A673 (cell line): ENCODE measurements at regions not wholly inside any gene's neighbourhood (a gene's known extent, or its start where the extent isn't known, plus 50 kb on each side); places are given as distances from the start of the nearest gene placed in this dataset.

Experiments
- BruUV-seq: library from RNA; stranded (reverse); fragments of 400-500 nt; replicated peaks from 2 replicates; lab custom pipeline; 2021; lab: Mats Ljungman, UMichigan
- CTCF ChIA-PET: fragments of 300-600 bp; sonication (Branson Sonifier 250); formaldehyde crosslinking; loops from one replicate; lab custom pipeline; 2022; ENCODE audit warnings: antibody characterized with exemption; lab: Charles Lee
- POLR2A ChIA-PET: fragments of 300-600 bp; sonication (Branson Sonifier 250); formaldehyde crosslinking; loops from one replicate; lab custom pipeline; 2022; ENCODE audit warnings: antibody characterized with exemption; ENCODE audit not compliant: low non-redundant PET; lab: Charles Lee
- DNase-seq: peaks from one replicate; pipeline ENCODE4 v3.0.0-alpha.2; 2015; ENCODE audit warnings: low spot score
- H3K27ac ChIP-seq: fragments of 200-600 bp; sonication (generic); 2 replicates; pipeline ENCODE4 v1.5.1; 2016; ENCODE audit warnings: mixed run types, low read depth, mild to moderate bottlenecking, mixed read lengths, antibody characterized with exemption, low read length; ENCODE audit not compliant: poor library complexity, severe bottlenecking
- H3K27me3 ChIP-seq: fragments of 200-600 bp; sonication (generic); replicated peaks from 2 replicates; pipeline ENCODE4 v1.6.1; 2017; ENCODE audit warnings: mixed run types, low read depth, mild to moderate bottlenecking, mixed read lengths, antibody characterized with exemption, low read length; ENCODE audit not compliant: insufficient read depth, poor library complexity
- H3K36me3 ChIP-seq: fragments of 200-600 bp; sonication (generic); 2 replicates; pipeline ENCODE4 v1.6.1; 2016; ENCODE audit warnings: mixed run types, mild to moderate bottlenecking, mixed read lengths, antibody characterized with exemption, low read length; ENCODE audit not compliant: insufficient read depth, poor library complexity, severe bottlenecking
- H3K4me1 ChIP-seq: fragments of 200-600 bp; sonication (generic); 2 replicates; pipeline ENCODE4 v1.6.1; 2017; ENCODE audit warnings: mixed run types, mild to moderate bottlenecking, mixed read lengths, antibody characterized with exemption, low read length; ENCODE audit not compliant: insufficient read depth, poor library complexity, severe bottlenecking
- H3K4me3 ChIP-seq: fragments of 200-600 bp; sonication (generic); 2 replicates; pipeline ENCODE4 v1.5.1; 2016; ENCODE audit warnings: low read depth, mixed run types, mild to moderate bottlenecking, mixed read lengths, low read length; ENCODE audit not compliant: poor library complexity, severe bottlenecking
- H3K9me3 ChIP-seq: fragments of 200-600 bp; sonication (generic); 2 replicates; pipeline ENCODE4 v1.6.1; 2016; ENCODE audit warnings: mixed run types, low read depth, mild to moderate bottlenecking, mixed read lengths, antibody characterized with exemption, low read length; ENCODE audit not compliant: poor library complexity, severe bottlenecking
- EZH2 ChIP-seq: fragments of 200-600 bp; sonication (generic); IDR thresholded peaks from 2 replicates; pipeline ENCODE4 v1.6.1; 2017; ENCODE audit warnings: borderline replicate concordance, low read depth, mild to moderate bottlenecking, mixed read lengths, antibody characterized with exemption, low read length; ENCODE audit not compliant: poor library complexity, severe bottlenecking
- intact Hi-C: fragments of 100-400 bp; cut with micrococcal nuclease; formaldehyde crosslinking; loops from one replicate; pipeline ENCODE4 v1.10.0; 2022; ENCODE audit not compliant: unreplicated experiment
- TF ChIP-seq, protein P1 (sequence below): fragments of 300-800, 200-600 bp; sonication (generic); conservative IDR thresholded peaks from 2 replicates; pipeline ENCODE4 v1.5.1; 2017; ENCODE audit warnings: low read depth, mild to moderate bottlenecking, antibody characterized with exemption, low read length, moderate library complexity, mixed read lengths

- no peak overlapping the region for H3K27ac ChIP-seq
- no TSS peak for BruUV-seq
- TF ChIP-seq, protein P1, sequence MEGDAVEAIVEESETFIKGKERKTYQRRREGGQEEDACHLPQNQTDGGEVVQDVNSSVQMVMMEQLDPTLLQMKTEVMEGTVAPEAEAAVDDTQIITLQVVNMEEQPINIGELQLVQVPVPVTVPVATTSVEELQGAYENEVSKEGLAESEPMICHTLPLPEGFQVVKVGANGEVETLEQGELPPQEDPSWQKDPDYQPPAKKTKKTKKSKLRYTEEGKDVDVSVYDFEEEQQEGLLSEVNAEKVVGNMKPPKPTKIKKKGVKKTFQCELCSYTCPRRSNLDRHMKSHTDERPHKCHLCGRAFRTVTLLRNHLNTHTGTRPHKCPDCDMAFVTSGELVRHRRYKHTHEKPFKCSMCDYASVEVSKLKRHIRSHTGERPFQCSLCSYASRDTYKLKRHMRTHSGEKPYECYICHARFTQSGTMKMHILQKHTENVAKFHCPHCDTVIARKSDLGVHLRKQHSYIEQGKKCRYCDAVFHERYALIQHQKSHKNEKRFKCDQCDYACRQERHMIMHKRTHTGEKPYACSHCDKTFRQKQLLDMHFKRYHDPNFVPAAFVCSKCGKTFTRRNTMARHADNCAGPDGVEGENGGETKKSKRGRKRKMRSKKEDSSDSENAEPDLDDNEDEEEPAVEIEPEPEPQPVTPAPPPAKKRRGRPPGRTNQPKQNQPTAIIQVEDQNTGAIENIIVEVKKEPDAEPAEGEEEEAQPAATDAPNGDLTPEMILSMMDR = no peak
- TF ChIP-seq EZH2 = no peak
- no peaks in the 10 kb centered on the region for H3K4me1 ChIP-seq
- DNase-seq = no peak
- intact Hi-C loops = no loop called here
- H3K36me3 ChIP-seq = no peaks in the 10 kb centered on the region
- ChIA-PET CTCF (no interaction called here), POLR2A (no interaction called here)
- no peaks in the 10 kb centered on the region for H3K9me3 ChIP-seq
- no peak overlapping the region for H3K4me3 ChIP-seq
- no peaks in the 10 kb centered on the region for H3K27me3 ChIP-seq
Measured at GRCh38 chr13:81409284-81409683, 1068.4 kb upstream of the SPRY2 start.

DNA sequence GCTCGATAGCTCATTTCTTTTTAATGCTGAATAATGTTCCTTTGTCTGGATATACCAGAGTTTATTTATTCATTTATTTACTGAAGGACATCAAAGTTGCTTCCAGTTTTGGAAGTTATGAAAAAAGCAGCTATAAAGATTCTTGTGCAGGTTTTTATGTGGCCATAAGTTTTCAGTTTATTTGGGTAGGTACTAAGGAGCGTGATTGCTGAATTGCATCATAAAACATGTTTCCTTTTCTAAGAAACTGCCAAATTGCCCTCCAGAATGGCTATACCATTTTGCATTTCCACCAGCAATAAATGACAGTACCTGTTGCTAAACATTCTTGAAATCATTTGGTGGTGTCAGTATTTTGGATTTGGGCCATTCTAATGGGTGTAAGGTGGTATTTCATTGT, 1067.7 kb upstream of the SPRY2 start:
- Histone ChIP-seq H3K4me3 (no peak overlapping the region), H3K4me1 (no peaks in the 10 kb centered on the region), H3K36me3 (no peaks in the 10 kb centered on the region), H3K27ac (no peak overlapping the region), H3K9me3 (no peaks in the 10 kb centered on the region), H3K27me3 (no peaks in the 10 kb centered on the region)
- no TSS peak for BruUV-seq
- DNase-seq = no peak
- intact Hi-C loops = no loop called here
- TF ChIP-seq EZH2 = no peak
- TF ChIP-seq, protein P1 = no peak
- ChIA-PET CTCF (no interaction called here), POLR2A (no interaction called here)

DNA sequence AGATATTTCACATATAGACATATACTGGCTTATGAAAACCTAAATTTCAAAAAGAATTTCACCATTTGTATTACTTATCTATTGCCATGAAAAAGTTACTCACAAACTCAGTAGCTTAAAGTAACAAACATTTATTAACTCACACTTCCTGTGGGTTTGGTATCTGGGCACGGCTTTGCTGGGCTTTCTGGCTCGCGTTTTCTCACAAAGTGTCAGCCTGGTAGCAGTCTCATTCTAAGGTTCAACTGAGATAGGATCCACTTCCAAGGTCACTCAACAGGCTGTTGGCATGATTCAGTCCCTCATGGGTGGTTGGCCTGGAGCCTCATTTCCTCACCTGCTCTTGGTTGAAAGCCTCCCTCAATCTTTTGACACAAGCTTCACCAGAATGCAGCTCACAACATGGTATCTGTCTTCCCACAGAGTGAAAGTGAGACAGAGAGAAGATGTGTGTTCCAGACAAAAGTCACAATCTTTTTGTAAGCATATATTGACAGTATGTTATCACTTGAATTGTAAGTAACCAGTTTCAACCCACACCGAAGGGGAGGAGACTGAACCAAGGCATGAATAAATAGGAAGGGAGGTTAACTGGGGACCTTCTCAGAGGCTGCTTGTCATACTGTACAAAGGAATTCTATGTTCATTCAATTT, 1065.8 kb upstream of the SPRY2 start:
- no TSS peak for BruUV-seq
- Histone ChIP-seq H3K4me1 (no peaks in the 10 kb centered on the region), H3K27me3 (no peaks in the 10 kb centered on the region), H3K4me3 (no peak overlapping the region), H3K27ac (no peak overlapping the region), H3K36me3 (no peaks in the 10 kb centered on the region), H3K9me3 (no peaks in the 10 kb centered on the region)
- CTCF ChIA-PET = no interaction called here
- TF ChIP-seq, protein P1 = no peak
- TF ChIP-seq EZH2 = no peak
- no peak for DNase-seq
- POLR2A ChIA-PET = no interaction called here
- intact Hi-C loops = no loop called here
